GM18868 (cell line): ENCODE measurements at regions not wholly inside any gene's neighbourhood (a gene's known extent, or its start where the extent isn't known, plus 50 kb on each side); places are given as distances from the start of the nearest gene placed in this dataset.

Experiments used
- ATAC-seq: cut with Tn5 transposase; IDR thresholded peaks from one replicate; pipeline ENCODE4 v1.9.1; 2021; ENCODE audit warnings: mild to moderate bottlenecking, moderate library complexity; ENCODE audit not compliant: unreplicated experiment

GRCh38 chr17:69716556-69716955, 302.1 kb downstream of the MAP2K6 start:
- no peak for ATAC-seq

GRCh38 chr17:69717214-69717613, 302.7 kb downstream of the MAP2K6 start:
- no peak for ATAC-seq

DNA sequence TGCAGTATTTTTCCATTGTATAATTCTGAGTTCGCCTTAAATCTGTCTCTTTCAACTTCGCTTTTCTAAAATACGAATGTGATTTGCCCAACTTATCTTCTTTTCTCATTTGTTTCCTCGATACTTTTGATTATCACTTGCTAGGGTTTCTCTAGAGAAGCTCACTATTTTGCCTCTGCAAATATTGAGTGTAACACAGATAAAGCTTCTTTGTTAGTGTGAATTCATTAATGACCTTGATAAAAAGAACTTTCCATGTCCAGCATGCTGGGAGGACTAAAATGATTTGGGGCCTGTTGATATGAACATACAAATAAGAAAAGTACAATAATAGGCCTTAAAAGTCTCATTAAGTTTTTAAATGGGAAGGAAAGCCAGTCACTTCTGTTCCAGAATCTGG, 303.3 kb downstream of the MAP2K6 start:
- no peak for ATAC-seq

- no peak for ATAC-seq
These were observed 305.1 kb downstream of the MAP2K6 start for GRCh38 chr17:69719474-69720048.

- no peak for ATAC-seq
These were observed 308.0 kb downstream of the MAP2K6 start for GRCh38 chr17:69722518-69722917.

DNA sequence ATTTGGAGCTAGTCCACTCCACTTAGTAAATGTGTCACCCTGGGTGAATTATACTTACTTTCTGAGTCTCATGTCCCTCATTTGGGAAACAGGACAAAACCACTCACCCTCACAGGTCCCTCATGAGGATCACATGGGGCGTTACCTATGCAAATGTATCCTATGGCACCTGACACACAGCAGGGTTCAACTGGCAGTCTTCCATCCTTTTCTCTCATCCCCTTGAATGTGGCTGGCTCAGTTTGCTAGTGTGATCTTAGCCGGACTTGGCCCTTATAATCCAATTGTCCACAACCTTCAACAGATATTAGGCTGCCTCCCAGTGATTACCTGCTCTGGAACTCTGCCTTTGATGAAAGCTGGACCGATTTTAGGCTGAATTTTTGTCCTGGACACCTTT, 308.8 kb downstream of the MAP2K6 start:
- no peak for ATAC-seq

- no peak for ATAC-seq
These were observed 309.2 kb downstream of the MAP2K6 start for GRCh38 chr17:69723741-69724140.

- ATAC-seq = no peak
These were observed 309.7 kb downstream of the MAP2K6 start for GRCh38 chr17:69724238-69724637.

DNA sequence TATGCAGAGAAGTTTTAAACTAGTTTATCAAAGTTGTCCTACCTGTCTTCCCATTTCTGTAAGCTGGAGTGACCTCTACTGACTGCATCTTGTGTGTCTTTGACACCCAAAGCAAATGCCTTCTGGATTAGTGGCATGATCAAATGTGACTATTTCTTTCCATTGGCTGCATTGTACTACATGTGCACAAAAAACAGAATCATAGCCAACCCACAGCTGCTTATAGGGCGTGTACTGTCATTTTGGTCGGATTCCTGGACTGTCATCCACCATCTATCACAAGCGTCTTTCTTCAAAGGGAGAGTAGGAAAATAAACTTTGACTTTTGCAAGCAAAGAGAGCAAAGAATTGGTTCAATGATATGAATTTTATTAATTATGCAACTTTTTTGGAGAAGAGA, 310.6 kb downstream of the MAP2K6 start:
- ATAC-seq = no peak

- no peak for ATAC-seq
These were observed 314.3 kb downstream of the MAP2K6 start for GRCh38 chr17:69728816-69729215.

- no peak for ATAC-seq
These were observed 315.4 kb downstream of the MAP2K6 start for GRCh38 chr17:69729944-69730343.

DNA sequence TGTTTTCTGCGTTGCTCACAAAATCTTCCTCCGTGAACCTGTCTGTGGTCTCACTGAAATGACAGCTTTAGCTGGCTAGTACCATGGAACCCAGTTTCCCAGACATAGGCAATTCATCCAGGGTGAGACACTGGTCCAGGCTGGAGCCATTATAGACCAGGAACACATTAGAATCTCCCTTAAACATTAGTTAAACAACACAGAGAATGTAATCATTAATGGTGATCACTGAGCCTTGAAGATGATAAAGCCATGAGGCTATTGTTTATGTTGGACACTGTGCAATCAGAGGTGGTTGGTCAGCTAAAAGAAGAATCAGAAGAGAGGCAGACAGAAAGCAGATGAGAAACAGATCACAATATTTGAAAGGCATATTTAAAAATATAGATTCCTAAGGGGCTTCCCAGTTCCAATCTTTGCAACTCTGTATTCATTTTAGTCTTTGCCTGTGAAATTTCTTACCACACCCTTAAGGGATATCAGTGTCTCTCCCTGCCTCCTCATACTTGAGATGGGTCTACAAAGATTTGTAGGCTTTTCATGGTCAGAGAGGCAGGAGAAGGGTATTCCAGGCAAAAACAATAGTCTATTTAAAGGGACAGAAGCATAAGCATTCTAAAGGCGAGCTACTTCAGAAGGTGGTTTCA, 317.9 kb downstream of the MAP2K6 start:
- no peak for ATAC-seq

DNA sequence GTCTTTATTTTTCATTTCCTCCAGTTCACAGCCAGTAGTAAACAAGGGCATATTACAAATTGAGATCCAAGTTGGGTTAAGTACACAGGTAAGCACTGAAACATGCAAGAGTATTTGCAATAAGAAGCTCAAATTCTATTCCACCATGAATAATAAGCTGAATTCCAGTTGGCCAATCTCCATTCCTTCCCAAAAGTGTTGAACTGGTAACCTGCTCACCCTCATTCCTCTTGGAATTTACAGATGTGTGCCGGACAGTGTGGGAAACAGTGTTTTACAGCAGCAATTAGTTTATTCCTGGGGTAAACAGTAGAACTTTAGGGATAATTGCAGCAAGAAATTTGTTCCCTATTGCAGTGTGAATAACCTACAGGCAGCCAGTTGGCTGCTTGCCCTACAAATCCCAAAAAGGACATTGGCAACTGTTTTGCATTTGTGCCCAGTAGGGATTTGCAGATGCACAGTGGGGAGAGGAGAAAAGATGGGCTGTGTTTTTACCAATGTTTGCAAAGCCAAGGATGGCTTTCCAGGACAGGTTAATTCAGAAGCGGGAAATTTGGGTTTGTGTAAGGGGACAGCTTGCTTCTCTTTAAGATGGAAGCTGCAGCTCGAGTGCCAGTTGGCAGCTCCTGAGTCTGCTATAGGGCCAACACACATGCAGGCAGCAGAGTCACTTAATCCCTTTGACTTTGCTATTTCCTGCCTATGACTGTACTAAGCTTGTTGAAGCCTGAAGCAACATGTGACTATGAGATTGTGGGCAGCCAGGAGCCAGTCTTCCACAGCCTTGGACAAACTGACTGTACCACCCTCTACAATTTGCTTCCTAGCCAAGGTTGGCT, 318.9 kb downstream of the MAP2K6 start:
- no peak for ATAC-seq

GRCh38 chr17:69734656-69735055, 320.2 kb downstream of the MAP2K6 start:
- no peak for ATAC-seq

GRCh38 chr17:69735285-69735684, 320.8 kb downstream of the MAP2K6 start:
- ATAC-seq = no peak

GRCh38 chr17:69743091-69743490, 328.6 kb downstream of the MAP2K6 start:
- no peak for ATAC-seq

GRCh38 chr17:69744512-69745070, 330.1 kb downstream of the MAP2K6 start:
- no peak for ATAC-seq

DNA sequence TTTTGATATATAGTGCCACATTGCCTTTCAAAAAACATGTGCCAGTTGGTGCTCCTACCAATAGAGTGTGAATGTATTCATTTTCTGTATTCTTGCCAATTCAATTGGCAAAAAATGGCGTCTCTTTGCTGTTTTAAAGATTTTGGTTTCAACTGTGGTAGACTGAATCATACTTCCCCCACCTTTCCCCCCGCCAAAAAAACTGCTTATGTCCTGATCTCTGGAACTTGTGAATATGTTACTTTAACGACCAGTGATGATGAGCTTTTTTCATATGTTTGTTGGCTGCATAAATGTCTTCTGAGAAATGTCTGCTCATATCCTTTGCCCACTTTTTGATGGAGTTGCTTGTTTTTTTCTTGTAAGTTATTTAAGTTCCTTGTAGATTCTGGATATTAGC, 325.1 kb upstream of the KCNJ16 start:
- ATAC-seq = no peak

- no peak for ATAC-seq
These were observed 317.2 kb upstream of the KCNJ16 start for GRCh38 chr17:69757688-69758430.

- no peak for ATAC-seq
These were observed 314.5 kb upstream of the KCNJ16 start for GRCh38 chr17:69760562-69760961.

GRCh38 chr17:69761011-69761410, 314.0 kb upstream of the KCNJ16 start:
- no peak for ATAC-seq
